ENCODE measurements at regions not wholly inside any gene's neighbourhood (a gene's known extent, or its start where the extent isn't known, plus 50 kb on each side); places are given as distances from the start of the nearest gene placed in this dataset.

GRCh38 chr5:171668097-171668412, 117.6 kb upstream of the SMIM23 start:
- TF ChIP-seq CTCF (IDR thresholded peaks at IDR 0.05; ENCODE audit: insufficient read depth, low read length) = no peak
- no peak for TF ChIP-seq POLR2AphosphoS5 (IDR thresholded peaks at IDR 0.05; ENCODE audit: low read depth)
- no peak for TF ChIP-seq GABPA (IDR thresholded peaks at IDR 0.05; ENCODE audit: low read depth)
- no peak for TF ChIP-seq REST (IDR thresholded peaks at IDR 0.05; ENCODE audit: insufficient replicate concordance, low read depth)

Measured in HL-60 (cell line).